Vagina (tissue), 2 donors: ENCODE measurements at regions not wholly inside any gene's neighbourhood (a gene's known extent, or its start where the extent isn't known, plus 50 kb on each side); places are given as distances from the start of the nearest gene placed in this dataset.

Experiments
- CTCF ChIP-seq, 3 experiments: fragments of 450-650 bp in 2 of 3; fragments of 200-600 bp in 1 of 3; sonication (generic) in 1 of 3; IDR thresholded peaks; one replicate each; pipeline ENCODE4 v1.5.1; 2017 to 2019; ENCODE audit warnings: antibody characterized with exemption in 3 of 3, mild to moderate bottlenecking in 2 of 3, moderate library complexity in 2 of 3
- POLR2A ChIP-seq, 2 donors: fragments of 450-650 bp; IDR thresholded peaks; one replicate each; pipeline ENCODE4 v1.6.1; 2017; ENCODE audit warnings: antibody characterized with exemption in 2 of 2, mild to moderate bottlenecking in 2 of 2, moderate library complexity in 2 of 2
- POLR2AphosphoS5 ChIP-seq, 2 donors: sonication (generic); formaldehyde crosslinking; IDR thresholded peaks; one replicate each; pipeline ENCODE4 v1.9.0; 2017; ENCODE audit warnings: antibody characterized with exemption in 2 of 2, mild to moderate bottlenecking in 2 of 2, low read depth in 1 of 2; ENCODE audit not compliant: insufficient read depth in 1 of 2

GRCh38 chr12:78712834-78713481, 151.6 kb upstream of the SYT1 start:
- TF ChIP-seq CTCF (IDR thresholded peaks at IDR 0.05) = no peak
- no peak for TF ChIP-seq POLR2A (IDR thresholded peaks at IDR 0.05)
- no peak for TF ChIP-seq POLR2AphosphoS5 (IDR thresholded peaks at IDR 0.05; ENCODE audit: insufficient read depth in 1 of 2, low read depth in 1 of 2)
